Immature natural killer cell (primary cell): ENCODE measurements at regions not wholly inside any gene's neighbourhood (a gene's known extent, or its start where the extent isn't known, plus 50 kb on each side); places are given as distances from the start of the nearest gene placed in this dataset.
"Not testable (repeated sequence)": the region's sequence is repeated elsewhere in the genome, so short reads cannot be mapped to it uniquely, and the experiment has no call there.

Experiments used
- DNase-seq, 3 donors: peaks; one replicate each; pipeline ENCODE4 v3.0.0; 2022; ENCODE audit warnings: mixed read lengths in 1 of 3
- H3K27ac Mint-ChIP-seq, 6 donors: one replicate each; pipeline ENCODE4 v1.8.0; 2020; ENCODE audit warnings: mixed read lengths in 6 of 6, mild to moderate bottlenecking in 5 of 6, inconsistent platforms in 4 of 6, moderate library complexity in 3 of 6
- H3K27me3 Mint-ChIP-seq, 3 donors: one replicate each; pipeline ENCODE4 v1.8.0; 2020 to 2021; ENCODE audit warnings: low read depth in 3 of 3, mild to moderate bottlenecking in 3 of 3, mixed read lengths in 3 of 3, moderate library complexity in 3 of 3, inconsistent platforms in 1 of 3
- H3K36me3 Mint-ChIP-seq, 3 donors: one replicate each; pipeline ENCODE4 v1.8.0; 2020; ENCODE audit warnings: mixed read lengths in 3 of 3, inconsistent platforms in 2 of 3, mild to moderate bottlenecking in 2 of 3
- H3K4me1 Mint-ChIP-seq, 2 donors: one replicate each; pipeline ENCODE4 v1.8.0; 2020; ENCODE audit warnings: inconsistent platforms in 2 of 2, mild to moderate bottlenecking in 2 of 2, mixed read lengths in 2 of 2, moderate library complexity in 1 of 2
- H3K4me3 Mint-ChIP-seq, 5 donors: one replicate each; pipeline ENCODE4 v1.8.0; 2020; ENCODE audit warnings: mild to moderate bottlenecking in 5 of 5, mixed read lengths in 5 of 5, inconsistent platforms in 3 of 5, moderate library complexity in 3 of 5
- H3K9me3 Mint-ChIP-seq, 6 donors: one replicate each; pipeline ENCODE4 v1.8.0; 2020; ENCODE audit warnings: mild to moderate bottlenecking in 6 of 6, mixed read lengths in 6 of 6, inconsistent platforms in 4 of 6, moderate library complexity in 3 of 6

DNA sequence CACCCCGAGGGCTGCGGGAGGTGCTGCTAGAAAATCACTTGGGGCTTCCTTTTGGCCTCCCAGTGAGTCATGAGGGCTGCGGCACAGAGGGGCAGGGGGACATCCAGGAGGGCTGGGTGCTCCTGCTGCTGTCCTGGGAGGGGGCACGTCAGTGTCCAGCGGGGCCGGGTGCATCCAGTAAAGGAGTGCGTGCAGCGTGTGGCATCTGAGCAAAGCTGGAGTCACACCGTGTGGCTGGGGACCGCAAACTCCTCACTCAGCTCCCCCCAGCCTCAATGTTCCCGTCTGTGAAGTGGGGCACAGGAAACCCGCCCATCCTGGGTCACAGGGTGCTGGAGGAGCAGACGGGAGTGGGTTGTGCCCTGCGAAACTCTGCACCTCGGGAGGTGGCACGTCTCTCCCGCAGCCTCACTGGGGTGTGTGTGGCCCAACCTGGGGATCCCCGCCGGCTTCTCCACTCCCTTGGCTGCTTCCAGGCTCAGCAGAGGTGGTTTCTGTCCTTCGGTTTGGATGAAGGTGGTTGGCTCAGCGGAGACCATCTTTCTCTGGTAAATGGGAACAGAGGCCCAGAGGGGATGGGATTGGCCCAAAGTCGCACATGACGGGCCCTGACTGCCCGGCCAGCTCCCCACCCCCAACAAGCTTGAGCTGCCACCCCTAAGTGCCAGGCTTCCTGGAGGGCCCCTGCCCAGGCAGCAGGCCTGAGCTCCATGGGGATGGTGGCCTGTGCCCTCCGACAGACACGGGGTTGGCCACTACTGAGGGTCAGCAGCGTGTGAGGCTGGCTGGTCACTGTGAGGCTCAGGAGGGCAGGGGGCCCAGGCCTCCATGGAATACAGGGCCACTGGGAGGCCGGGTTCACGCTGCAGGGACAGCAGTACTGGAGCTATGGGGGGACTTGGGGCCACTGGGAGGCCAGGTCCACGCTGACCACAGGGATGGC lies 114.9 kb downstream of the NPIPB11 start:
- DNase-seq = peak; percentile 48 to 78 (median 58)
- Mint-ChIP-seq H3K4me3 (peak overlapping the region in 4 of 5 donors; percentile 33 to 75 (median 62)), H3K27ac (peak overlapping the region; percentile 48 to 91 (median 76)), H3K4me1 (peaks cover 0 to 21% of the 10 kb centered on the region in 2 donors)
- H3K36me3 Mint-ChIP-seq, H3K27me3 Mint-ChIP-seq, H3K9me3 Mint-ChIP-seq: not testable (repeated sequence)

DNA sequence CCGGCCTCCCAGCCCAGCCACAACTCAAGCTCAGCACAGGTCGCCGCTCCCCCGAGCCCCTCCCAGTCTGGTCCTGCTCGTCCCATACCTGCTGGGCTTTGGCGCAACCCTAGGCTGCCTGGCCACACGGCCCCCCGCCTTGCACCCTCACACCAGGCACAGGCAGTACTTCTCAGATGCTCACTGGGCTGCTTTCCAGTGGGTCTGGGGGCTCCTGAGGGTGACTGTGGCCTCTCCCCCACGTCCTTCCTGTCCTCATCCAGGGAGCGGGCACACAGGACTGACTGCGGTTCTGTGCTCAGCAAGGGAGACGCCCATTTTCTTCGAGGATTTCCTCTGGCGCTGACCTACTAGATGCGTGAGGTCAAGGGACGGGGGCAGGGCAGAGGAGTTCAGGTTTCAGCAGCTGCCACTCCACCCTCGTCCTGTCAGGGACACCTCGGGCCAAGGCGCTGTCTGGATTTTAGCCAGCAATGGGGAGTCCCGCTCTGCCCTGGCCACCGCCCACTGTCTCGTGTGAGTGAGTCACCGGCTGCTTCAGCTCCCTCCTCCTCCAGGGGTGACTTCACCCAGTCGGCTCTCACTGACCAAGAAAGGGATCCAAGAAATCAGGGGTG lies 115.8 kb downstream of the NPIPB11 start:
- Mint-ChIP-seq H3K36me3 (peaks cover 0 to 4% (median 3%) of the 10 kb centered on the region in 3 donors), H3K4me1 (peaks cover 0 to 21% of the 10 kb centered on the region in 2 donors), H3K4me3 (peak overlapping the region; percentile 56 to 77 (median 63)), H3K27ac (peak overlapping the region; percentile 48 to 87 (median 84)), H3K9me3 (no peaks in the 10 kb centered on the region), H3K27me3 (peaks cover 0 to 7% (median 0%) of the 10 kb centered on the region in 3 donors)
- peak; percentile 74 to 80 (median 75) for DNase-seq

DNA sequence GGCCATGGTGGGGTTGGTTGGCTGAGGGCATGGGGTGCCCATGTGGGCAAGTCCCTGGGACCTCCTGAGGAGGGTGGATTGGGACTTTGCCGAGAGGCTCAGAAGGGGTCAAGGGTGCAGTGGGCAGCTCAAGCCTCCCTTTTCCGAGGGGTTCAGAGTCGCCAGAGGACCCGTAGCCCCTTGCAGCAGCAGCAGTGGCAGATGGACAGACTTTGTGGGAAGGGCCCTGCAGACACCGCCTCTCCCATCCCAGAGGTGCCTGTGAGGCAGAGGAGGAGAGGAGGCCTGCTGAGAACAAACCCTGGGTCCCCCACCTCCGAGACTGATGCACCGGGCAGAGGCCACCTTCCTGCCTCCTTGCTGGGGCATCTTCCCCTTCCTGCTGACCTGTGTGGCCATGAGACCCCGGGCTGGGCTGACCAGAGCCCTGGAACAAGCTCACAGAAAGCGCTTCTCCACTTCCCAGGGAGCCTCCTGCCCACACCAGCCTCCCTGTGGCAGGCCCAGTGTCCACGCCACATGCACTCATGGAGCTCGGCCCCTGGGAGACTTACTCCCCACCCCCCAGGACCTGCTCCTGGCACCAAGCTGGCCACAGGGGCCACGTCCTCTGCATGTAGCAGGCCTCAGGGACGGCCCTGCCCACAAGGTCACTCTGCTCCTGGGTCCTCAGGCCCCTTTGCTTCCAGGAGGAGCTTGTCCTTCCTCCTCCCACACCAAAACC lies 116.8 kb downstream of the NPIPB11 start:
- H3K4me1 Mint-ChIP-seq = peaks cover 3 to 22% of the 10 kb centered on the region in 2 donors
- not testable (repeated sequence) for H3K27me3 Mint-ChIP-seq, H3K9me3 Mint-ChIP-seq, DNase-seq, H3K4me3 Mint-ChIP-seq, H3K36me3 Mint-ChIP-seq
- peak overlapping the region in 5 of 6 donors; percentile 30 to 87 (median 73) for H3K27ac Mint-ChIP-seq

DNA sequence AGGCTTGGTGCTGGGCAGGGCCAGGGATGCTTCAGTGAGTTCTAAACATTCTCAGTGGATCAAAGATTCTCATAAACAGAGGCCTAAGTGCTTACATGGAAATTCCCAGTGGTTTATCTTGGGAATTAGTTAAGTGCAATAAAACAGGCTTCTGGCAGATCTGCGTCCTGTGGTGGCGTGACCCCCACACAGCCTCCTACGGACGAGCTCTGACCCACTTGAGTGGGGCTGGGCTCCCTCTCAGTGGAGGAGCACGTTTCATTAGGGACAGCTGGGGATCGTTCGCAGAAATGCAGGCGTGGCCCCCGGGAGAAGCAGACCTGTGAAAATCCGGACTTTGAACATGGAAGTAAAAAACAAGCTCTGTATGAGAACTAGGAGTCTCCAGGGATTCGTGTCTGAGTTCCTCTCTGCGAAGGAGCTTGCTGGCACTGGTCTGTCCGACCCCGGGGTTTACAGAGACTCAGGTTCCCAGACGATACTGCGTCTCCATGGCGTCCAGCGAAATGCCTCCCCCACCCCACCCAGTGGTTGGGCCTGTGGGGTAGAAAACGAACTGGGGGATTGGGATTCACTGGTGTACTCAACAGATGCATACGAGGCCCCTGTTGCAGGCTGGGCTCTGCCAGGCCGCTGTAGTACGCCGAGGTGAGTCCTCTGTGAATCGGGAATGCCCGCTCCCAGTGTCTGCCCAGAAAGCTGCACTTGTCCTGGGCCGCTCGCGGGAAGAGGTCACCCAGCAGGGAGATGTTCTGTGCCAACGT lies 117.6 kb downstream of the NPIPB11 start:
- H3K27ac Mint-ChIP-seq = peak overlapping the region in 5 of 6 donors; percentile 20 to 83 (median 60)
- not testable (repeated sequence) for H3K9me3 Mint-ChIP-seq, DNase-seq, H3K4me3 Mint-ChIP-seq, H3K36me3 Mint-ChIP-seq, H3K27me3 Mint-ChIP-seq
- H3K4me1 Mint-ChIP-seq = peaks cover 6 to 23% of the 10 kb centered on the region in 2 donors

DNA sequence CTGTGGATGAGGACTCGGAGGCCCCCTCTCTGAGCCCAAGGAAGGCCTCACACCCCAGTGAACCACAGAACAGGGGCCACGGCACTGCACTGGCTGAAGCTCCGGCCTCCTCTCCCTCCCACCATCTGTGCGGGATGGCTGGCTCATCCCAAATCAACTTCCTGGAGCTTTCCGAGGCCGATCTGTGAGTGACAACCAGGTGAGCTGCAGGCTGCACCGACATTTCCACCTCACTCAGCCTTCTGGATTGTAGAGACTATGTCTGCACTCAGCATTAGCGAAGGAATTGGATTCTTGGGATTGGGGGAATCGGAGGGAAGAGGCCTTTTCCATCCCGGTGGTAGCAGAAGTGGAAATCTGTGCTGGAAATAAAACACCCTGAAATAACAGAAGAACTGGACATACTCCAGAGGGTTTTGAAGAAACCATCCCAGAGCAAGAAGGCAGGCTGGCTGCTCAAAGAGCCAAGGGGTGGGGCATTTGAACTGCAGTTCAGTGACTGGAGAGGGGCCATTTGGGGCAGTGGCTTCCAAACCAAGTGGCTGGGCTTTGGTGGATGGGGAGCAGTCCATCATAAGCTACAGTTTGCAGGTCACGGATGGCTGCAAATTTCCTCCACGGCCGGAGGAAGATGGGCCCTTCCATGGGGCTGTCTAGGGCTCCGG lies 118.5 kb downstream of the NPIPB11 start:
- Mint-ChIP-seq H3K4me1 (peaks cover 6 to 22% of the 10 kb centered on the region in 2 donors), H3K27ac (peak overlapping the region in 5 of 6 donors; percentile 5 to 81 (median 72))
- not testable (repeated sequence) for H3K4me3 Mint-ChIP-seq, H3K36me3 Mint-ChIP-seq, DNase-seq, H3K9me3 Mint-ChIP-seq, H3K27me3 Mint-ChIP-seq

DNA sequence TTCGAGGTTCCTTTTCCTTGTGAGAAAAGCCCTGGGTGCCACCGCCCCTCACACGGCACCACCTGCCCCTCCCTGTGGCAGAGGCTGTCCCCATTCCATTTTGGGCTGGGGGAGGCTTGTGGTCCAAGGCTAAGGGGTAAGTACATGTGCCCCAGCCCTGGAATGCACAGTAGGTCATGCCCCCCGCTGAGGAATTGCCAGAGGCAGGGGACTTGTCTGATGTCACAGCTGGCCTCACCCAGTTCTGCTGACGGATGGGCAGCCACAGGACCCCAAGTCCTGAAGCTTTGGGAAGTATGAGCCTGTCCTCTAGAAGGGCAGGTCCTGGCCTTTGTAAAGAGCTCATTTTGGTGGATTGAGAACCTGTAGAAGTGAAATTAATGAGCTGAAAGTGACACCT lies 119.3 kb downstream of the NPIPB11 start:
- H3K27me3 Mint-ChIP-seq, DNase-seq, H3K4me3 Mint-ChIP-seq, H3K36me3 Mint-ChIP-seq, H3K9me3 Mint-ChIP-seq: not testable (repeated sequence)
- peaks cover 6 to 19% of the 10 kb centered on the region in 2 donors for H3K4me1 Mint-ChIP-seq
- H3K27ac Mint-ChIP-seq = peak overlapping the region in 1 of 6 donors; percentile 12

DNA sequence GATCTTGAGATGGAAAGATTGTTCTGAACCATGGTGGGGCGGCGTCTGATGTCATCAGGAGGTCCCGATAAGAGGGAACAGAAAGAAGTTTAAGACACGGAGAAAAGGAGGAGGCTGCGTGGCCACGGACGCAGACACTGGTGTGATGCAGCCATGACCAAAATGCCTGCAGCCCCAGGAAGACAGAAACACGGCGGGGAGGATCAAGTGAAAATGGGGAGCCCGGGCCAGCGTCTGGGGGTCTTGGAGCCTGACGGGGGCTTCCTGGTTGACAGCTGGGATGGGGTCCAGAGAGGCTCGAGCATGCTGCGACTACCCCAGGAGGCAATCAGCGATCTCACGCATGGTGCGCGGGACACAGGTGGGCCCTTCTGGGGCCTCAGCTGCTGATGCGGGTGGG lies 119.7 kb downstream of the NPIPB11 start:
- Mint-ChIP-seq H3K27ac (peak overlapping the region in 3 of 6 donors; percentile 68 to 80 (median 77)), H3K4me1 (peaks cover 6 to 19% of the 10 kb centered on the region in 2 donors)
- not testable (repeated sequence) for H3K4me3 Mint-ChIP-seq, H3K9me3 Mint-ChIP-seq, H3K36me3 Mint-ChIP-seq, H3K27me3 Mint-ChIP-seq, DNase-seq

DNA sequence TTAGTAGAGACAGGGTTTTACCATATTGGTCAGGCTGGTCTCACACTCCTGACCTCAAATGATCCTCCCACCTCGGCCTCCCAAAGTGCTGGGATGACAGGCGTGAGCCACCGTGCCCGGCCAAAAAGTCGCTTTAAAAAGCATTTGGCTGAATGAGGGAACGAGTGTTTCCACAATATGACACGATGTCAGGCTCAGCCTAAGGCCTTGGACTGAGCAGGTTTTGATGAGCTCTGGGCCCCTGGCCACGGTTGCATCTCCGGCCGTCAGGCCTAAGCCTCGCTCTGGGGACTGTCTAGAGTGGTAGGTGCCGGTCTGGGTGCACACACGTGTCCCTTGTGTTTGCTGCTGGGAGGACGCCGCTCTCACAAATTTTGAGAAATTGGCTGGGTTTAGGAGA lies 120.3 kb downstream of the NPIPB11 start:
- Mint-ChIP-seq H3K4me1 (peaks cover 6 to 13% of the 10 kb centered on the region in 2 donors), H3K4me3 (peak overlapping the region in 1 of 5 donors; percentile 43), H3K27ac (peak overlapping the region in 1 of 6 donors; percentile 68)
- not testable (repeated sequence) for H3K9me3 Mint-ChIP-seq, H3K27me3 Mint-ChIP-seq, H3K36me3 Mint-ChIP-seq, DNase-seq

DNA sequence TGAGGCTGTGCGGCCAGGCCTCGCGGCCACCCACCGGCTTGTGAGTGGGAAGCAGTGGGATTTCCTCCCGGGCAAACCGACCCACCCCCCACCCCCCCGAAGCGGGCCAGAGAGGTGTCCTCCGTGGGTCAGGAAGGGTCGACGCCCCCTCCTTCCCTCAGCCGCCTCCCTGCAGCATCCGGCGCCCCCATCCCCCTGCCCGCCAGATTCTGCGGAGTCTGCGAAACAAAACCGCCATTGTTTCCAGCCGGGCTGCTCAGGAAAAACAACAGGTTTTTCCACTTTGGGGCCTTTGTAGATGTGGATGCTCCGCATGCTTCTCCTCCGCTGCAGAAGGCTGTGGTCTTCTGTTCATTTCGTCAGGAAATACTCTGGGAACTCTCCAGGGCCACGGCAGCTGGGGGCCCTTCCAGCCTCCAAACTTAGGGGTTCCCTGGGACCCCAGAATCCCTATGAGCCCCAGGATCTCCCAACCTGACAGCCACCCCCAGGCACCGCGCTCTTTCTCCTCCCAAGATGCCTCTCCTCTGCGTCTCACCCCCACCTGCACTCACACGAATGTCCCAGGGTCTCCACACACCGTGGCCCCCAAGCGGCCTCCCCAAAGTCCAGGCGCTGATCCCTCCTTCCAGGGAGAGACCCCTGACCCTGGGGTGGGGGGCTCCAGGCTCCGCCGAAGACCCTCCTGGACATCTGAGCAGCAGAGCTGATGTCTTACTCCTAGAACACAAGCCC lies 121.2 kb downstream of the NPIPB11 start:
- peak overlapping the region in 1 of 6 donors; percentile 57 for H3K27ac Mint-ChIP-seq
- H3K4me1 Mint-ChIP-seq, H3K27me3 Mint-ChIP-seq, H3K9me3 Mint-ChIP-seq, H3K36me3 Mint-ChIP-seq, DNase-seq: not testable (repeated sequence)
- H3K4me3 Mint-ChIP-seq = peak overlapping the region in 2 of 5 donors; percentile 52 to 59

DNA sequence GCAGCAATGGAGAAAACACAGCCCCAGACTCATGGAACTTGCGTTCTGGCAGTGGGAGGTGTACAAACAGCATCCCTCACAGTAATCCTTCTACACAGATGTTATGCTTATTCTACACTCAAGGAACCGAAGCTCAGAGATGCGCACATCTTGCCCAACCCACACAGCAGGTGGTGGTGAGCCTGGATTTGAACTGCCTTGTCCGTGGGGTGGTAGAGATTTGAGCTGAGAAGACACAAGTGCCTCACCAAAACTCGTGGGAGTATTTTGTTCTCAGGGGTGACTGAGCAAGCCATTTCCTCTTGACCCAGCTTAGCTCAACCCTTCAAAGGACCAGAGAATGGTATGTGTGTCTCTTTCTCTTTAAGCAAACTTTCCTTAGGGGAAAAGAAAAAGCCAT lies 121.8 kb downstream of the NPIPB11 start:
- Mint-ChIP-seq H3K4me3 (peak overlapping the region in 3 of 5 donors; percentile 7 to 59 (median 48)), H3K27ac (peak overlapping the region in 3 of 6 donors; percentile 6 to 64 (median 18))
- H3K4me1 Mint-ChIP-seq, H3K27me3 Mint-ChIP-seq, H3K9me3 Mint-ChIP-seq, H3K36me3 Mint-ChIP-seq, DNase-seq: not testable (repeated sequence)

DNA sequence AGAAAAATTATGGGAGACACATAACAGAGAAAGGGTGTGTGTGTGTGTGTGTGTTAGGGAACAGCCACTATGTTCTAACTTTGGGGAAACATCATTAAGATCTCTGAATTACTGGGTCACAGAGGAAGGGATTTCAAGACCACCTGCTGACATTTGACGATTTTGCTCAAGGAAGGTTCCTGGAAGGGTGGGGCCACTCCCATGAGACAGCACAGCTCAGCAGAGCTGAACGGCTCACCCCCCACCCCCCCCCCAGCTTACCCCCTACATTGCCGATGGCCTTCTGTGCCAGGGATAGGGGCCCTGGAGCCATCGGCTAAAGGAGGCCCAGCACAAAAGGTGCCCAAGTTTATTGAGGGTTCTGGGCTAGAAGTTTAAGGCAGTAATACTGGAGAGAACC lies 122.4 kb downstream of the NPIPB11 start:
- H3K9me3 Mint-ChIP-seq, DNase-seq, H3K27me3 Mint-ChIP-seq, H3K4me1 Mint-ChIP-seq, H3K4me3 Mint-ChIP-seq, H3K36me3 Mint-ChIP-seq: not testable (repeated sequence)
- peak overlapping the region in 1 of 6 donors; percentile 60 for H3K27ac Mint-ChIP-seq

DNA sequence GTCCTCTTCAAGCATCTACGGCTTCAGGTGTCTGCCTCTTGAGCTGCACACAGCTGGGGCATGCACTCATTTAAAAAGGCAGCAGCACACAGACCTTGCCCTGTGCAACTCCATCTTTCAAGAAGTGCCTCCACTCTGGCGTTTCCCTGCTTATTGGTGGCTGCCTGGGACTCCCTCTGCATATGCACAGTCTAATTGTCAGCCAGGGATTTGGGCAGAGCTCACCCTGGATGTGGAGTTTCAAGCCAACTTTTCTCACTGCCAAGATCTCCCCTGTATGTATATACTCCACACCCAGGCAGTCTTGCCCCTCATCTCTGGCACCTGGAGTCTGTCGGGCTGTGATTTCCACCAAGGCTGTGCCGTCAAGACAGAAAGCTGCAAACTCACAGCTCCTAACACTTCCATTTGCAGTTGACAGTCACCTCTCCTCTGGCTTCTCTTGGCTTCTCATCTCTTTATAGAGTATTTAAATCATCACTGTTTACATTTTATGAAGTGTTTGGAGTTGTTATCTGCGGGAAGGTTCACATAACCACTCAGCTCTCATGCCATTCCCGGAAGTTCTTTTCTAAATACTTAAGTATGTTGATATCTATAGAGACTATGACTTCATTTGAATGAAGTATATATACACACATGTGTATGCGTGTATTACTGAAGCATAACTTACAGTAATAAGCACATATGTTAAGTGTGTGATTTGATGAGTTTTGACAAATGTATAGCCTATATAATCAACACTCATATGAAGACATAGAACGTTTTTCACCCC lies 128.2 kb downstream of the NPIPB11 start:
- not testable (repeated sequence) for H3K9me3 Mint-ChIP-seq, H3K36me3 Mint-ChIP-seq, H3K27ac Mint-ChIP-seq, H3K4me1 Mint-ChIP-seq, H3K4me3 Mint-ChIP-seq, DNase-seq, H3K27me3 Mint-ChIP-seq
